GM12801 (cell line): ENCODE measurements at regions not wholly inside any gene's neighbourhood (a gene's known extent, or its start where the extent isn't known, plus 50 kb on each side); places are given as distances from the start of the nearest gene placed in this dataset.

Experiments used
- TF ChIP-seq, protein P1 (sequence below): IDR thresholded peaks from one replicate; pipeline ENCODE4 v1.5.1; 2011; ENCODE audit warnings: control low read depth; ENCODE audit not compliant: insufficient read length; ENCODE audit errors: extremely low read depth

DNA sequence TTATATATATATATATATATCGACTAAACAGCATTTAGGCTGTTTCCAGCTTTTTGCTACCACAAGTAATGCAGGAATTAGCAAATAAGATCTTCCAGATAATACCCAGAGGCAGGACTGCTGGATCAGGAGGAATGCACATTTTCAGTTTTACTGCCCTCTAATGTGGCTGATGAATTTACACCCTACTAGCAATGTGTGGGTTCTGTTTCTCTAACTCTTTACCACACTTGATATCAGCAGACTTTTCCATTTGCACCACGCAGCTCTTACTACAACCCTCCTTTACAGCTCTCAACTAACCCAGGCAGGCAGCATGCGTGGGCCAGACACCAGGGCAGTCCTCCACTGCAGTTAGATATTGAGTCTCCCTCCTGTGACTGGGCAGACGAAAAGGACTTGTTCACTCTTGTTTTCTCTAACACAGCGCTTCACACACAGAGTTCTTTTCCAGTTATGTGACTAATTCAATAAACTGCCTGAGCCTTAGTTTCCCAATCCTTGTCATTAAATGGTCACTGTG lies 67.7 kb downstream of the IGLL5 start:
- TF ChIP-seq, protein P1, sequence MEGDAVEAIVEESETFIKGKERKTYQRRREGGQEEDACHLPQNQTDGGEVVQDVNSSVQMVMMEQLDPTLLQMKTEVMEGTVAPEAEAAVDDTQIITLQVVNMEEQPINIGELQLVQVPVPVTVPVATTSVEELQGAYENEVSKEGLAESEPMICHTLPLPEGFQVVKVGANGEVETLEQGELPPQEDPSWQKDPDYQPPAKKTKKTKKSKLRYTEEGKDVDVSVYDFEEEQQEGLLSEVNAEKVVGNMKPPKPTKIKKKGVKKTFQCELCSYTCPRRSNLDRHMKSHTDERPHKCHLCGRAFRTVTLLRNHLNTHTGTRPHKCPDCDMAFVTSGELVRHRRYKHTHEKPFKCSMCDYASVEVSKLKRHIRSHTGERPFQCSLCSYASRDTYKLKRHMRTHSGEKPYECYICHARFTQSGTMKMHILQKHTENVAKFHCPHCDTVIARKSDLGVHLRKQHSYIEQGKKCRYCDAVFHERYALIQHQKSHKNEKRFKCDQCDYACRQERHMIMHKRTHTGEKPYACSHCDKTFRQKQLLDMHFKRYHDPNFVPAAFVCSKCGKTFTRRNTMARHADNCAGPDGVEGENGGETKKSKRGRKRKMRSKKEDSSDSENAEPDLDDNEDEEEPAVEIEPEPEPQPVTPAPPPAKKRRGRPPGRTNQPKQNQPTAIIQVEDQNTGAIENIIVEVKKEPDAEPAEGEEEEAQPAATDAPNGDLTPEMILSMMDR: no peak

DNA sequence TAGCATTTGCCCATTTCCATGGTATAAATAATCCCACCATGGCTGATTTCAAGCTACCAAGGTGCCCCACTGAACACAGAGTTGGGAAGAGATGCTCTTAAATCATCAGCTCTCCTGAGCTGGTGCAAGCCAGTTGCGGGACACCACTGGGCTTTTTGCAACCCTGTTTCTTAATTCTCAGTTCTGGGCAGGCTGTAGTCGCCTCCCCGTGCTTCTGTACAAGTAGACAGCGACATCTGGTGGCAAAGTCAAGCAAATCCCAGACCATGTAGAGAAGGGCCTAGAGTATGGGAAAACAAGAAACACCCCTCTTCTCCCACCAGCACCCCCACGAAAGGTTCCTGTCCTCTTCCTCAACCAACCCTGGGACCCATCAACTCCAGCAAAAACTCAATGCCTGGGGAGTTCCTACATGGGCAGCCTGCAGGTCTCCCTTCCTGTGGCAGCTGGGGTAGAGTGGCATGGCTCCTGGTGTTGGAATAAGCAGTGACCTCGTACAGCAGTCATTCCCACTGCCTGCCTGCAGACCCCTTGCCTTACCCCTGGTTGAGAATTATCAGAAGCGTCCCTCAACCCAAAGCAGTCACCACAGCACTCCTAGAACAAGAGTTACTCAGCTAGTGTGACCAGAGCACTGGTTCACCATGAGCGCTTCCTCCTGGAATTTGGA lies 68.4 kb downstream of the IGLL5 start:
- TF ChIP-seq, protein P1: peak; percentile 55

DNA sequence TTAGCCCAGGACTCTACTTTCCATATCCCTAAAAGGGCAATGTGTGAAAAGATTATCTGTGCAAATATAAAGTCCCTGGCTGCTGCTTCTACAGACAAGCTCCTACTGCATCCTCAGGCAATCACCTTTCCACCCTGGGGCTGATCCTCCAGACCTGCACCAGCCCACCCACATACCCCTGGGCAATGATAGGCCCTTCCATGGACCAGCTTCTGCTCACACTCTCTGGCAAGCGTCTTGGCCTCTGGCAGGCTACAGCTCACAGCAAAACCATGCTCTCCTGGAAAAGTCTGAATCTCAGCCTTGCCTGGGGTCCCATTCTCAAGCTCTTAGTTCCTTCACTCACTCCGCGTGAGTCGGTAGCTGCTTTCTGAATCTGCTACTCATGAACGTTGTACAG lies 69.5 kb downstream of the IGLL5 start:
- TF ChIP-seq, protein P1: no peak

DNA sequence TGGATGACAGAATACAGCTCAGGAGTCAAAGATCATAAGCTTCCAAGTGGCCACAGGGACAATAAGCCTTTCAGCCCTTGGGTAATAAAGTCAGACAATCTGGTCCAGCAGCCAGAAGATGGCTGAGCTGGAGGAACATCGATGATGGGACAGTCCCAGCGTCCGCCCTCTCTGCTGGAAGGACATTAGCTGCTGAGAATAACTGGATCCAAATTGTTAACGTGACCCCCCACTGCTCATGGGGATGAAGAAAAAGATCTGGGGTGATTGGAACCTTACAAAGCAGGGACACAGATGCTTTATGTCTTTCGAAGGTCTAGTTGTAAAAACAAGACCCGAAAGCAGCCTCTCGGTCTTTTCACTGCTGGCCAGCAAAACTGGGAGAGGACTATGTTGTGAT lies 71.0 kb downstream of the IGLL5 start:
- TF ChIP-seq, protein P1: no peak

DNA sequence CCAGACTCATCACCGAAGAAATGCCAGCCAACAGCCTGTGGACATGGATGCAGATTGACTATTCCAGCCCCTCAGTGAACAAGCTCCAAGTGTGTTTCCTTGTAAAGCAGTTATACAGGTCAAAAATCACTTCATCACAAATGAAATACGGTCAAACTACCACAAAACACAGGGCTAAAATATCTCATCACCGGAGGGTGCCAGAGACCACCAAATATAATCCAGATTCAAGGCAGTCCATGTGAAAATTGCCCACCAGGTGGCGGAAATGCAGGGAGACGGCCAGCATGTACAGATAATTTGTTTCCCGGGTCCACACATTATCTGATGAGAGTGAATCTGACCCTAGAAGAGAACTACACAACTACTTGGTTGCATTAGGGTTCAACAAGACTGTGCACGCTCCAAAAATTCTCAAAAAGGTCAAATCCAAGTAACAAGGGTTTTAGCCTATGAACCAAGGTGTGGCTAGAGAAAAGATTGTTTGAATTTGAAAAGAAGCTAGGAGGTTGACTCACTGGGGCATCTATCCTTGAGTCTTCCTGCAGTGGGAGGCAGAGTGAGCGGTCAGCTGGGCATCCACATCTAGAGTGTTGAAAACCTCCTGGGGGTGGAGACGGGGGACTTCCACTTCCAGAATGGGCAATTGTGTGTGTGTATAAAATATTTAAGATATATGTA lies 71.7 kb downstream of the IGLL5 start:
- TF ChIP-seq, protein P1: peak; percentile 96

DNA sequence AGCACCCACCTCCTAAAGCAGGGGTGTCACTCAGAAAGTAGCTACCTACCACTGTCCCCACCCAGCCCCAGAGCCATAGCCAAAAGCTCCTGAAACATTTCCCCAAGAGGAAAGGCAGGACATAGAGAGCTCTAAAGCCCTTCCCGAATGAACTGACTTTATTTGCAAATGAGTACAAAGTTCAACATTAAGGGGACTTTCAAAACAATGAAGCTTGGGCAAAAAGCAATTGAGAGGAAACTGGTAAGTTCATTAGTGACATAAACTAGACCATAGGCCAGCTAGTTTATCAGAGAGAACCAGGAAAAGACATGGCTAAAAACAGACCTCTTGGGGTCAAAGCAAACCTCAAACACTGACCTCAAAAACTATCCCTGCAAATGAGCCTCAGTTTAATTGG lies 72.7 kb downstream of the IGLL5 start:
- TF ChIP-seq, protein P1: no peak

DNA sequence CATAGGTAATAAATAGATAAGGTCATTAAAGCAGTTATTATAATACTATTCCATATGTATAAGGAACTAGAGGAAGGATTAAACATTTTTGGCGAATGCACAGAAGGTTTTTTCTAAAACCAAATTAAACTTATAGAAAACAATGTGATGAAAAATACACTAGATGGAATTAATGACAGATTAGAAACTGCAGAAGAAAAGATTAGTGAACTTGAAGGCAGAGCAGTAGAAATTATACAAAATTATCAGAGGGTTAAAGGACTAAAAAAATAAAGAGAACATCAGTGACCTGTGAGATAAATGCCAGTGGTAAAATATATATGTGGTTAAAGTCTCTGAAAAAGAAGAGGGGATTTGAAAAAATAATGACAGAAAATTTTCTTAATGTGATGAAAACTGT lies 74.0 kb downstream of the IGLL5 start:
- TF ChIP-seq, protein P1: no peak
